ENCODE measurements at regions not wholly inside any gene's neighbourhood (a gene's known extent, or its start where the extent isn't known, plus 50 kb on each side); places are given as distances from the start of the nearest gene placed in this dataset.

DNA sequence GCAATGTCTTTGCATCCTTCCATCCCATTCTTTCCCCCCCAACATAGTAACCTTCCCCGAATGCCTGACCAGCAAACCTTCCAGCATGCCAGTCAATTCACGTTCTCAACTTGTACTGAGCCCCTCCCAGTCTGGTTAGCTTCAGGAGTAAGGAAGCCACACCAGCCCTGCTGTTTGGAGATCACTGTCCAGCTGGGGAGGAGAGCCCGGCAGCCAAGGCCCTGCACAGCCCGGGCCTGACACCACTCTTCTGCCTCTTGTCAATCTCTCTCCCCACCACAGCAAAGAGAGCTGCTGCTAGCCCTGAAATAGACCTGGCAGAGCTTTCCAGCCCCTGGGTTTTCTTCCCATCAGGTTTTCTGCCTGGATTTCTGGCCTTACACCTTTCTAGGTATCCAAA, 185.8 kb upstream of the ID2 start:
- Mint-ChIP-seq H3K27me3 (ENCODE audit: low read depth) (peaks cover 6% of the 10 kb centered on the region), H3K9me3 (no peaks in the 10 kb centered on the region), H3K4me3 (no peak overlapping the region), H3K27ac (peak overlapping the region; percentile 8 to 68 (median 15)), H3K4me1 (peaks cover 58% of the 10 kb centered on the region), H3K36me3 (ENCODE audit: low read depth) (no peaks in the 10 kb centered on the region)
- no peak for TF ChIP-seq CTCF (IDR thresholded peaks at IDR 0.05; ENCODE audit: unreplicated experiment in 3 of 3)

DNA sequence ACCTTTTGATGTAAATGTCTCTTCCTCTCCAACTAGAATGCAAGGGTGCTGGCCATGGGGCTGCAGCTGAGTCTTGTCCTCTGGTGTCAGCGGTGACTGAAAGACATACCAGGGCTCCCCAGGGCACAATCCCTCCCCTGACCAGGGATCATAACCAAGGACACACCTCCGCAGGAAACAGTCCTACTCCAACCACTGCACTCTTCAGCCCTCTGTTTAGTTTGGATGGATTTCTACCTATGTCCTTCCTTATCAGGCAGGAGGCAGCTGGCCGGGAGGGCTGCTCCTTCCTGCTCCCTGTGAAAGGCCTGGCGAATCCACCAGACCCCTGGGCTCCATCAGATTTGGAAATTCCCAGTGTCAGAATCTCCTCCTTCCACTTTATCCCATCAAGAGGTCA, 185.2 kb upstream of the ID2 start:
- Mint-ChIP-seq H3K27ac (peak overlapping the region; percentile 8 to 68 (median 34)), H3K4me3 (no peak overlapping the region), H3K4me1 (peaks cover 53% of the 10 kb centered on the region), H3K9me3 (no peaks in the 10 kb centered on the region), H3K27me3 (ENCODE audit: low read depth) (peaks cover 6% of the 10 kb centered on the region), H3K36me3 (ENCODE audit: low read depth) (no peaks in the 10 kb centered on the region)
- no peak for TF ChIP-seq CTCF (IDR thresholded peaks at IDR 0.05; ENCODE audit: unreplicated experiment in 3 of 3)

- no peaks in the 10 kb centered on the region for H3K9me3 Mint-ChIP-seq
- peaks cover 6% of the 10 kb centered on the region for H3K27me3 Mint-ChIP-seq (ENCODE audit: low read depth)
- H3K4me1 Mint-ChIP-seq = peaks cover 33% of the 10 kb centered on the region
- no peaks in the 10 kb centered on the region for H3K36me3 Mint-ChIP-seq (ENCODE audit: low read depth)
- H3K27ac Mint-ChIP-seq = no peak overlapping the region
- H3K4me3 Mint-ChIP-seq = no peak overlapping the region
- TF ChIP-seq CTCF (IDR thresholded peaks at IDR 0.05; ENCODE audit: unreplicated experiment in 3 of 3) = no peak
These were observed 182.9 kb upstream of the ID2 start for GRCh38 chr2:8498994-8499393.

DNA sequence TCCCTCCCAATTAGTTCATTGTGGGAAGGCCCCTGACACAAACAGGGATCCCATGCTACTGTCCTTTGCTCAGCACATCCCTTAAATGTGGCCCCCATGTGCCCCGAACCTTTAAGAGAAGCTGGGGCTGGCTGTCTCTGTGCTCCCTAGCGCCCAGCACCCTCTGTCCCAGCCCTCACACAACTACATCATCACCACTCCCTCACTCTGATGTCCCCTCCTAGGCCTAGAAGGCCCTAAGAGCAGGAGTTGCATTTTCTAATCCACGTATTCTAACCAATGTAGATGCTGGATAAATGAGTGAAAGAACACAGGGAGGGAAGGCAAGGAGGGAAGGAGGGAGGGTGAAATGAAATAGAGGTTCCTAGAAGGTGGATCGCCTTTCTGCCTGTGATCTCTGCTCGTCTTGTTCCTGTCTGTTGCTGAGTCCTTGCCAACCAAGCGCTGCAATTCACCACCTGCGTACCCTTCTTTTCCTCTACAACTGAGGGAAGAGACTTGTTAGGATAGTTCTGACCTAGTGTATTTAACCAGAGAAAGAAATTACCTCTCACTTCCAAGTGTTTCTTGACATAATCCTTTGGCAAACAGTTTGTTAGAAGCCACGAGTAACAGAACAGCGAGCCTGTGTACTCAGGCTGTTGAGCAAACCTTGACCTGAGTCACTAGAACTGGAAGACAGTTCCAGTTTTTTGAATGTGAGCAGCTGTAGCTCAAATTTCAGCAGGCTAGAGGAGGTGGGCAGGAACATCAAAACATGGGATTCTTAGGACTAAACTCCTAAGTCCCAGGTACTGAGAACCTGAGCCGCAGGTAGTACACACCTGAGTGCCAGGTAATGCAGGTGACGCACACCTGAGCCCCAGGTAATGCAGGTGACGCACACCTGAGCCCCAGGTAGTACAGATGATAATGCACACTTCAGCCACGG, 181.5 kb upstream of the ID2 start:
- H3K4me3 Mint-ChIP-seq = no peak overlapping the region
- H3K4me1 Mint-ChIP-seq = peaks cover 23% of the 10 kb centered on the region
- no peaks in the 10 kb centered on the region for H3K9me3 Mint-ChIP-seq
- no peak for TF ChIP-seq CTCF (IDR thresholded peaks at IDR 0.05; ENCODE audit: unreplicated experiment in 3 of 3)
- H3K27me3 Mint-ChIP-seq (ENCODE audit: low read depth) = peaks cover 6% of the 10 kb centered on the region
- peak overlapping the region; percentile 34 to 68 (median 46) for H3K27ac Mint-ChIP-seq
- no peaks in the 10 kb centered on the region for H3K36me3 Mint-ChIP-seq (ENCODE audit: low read depth)

DNA sequence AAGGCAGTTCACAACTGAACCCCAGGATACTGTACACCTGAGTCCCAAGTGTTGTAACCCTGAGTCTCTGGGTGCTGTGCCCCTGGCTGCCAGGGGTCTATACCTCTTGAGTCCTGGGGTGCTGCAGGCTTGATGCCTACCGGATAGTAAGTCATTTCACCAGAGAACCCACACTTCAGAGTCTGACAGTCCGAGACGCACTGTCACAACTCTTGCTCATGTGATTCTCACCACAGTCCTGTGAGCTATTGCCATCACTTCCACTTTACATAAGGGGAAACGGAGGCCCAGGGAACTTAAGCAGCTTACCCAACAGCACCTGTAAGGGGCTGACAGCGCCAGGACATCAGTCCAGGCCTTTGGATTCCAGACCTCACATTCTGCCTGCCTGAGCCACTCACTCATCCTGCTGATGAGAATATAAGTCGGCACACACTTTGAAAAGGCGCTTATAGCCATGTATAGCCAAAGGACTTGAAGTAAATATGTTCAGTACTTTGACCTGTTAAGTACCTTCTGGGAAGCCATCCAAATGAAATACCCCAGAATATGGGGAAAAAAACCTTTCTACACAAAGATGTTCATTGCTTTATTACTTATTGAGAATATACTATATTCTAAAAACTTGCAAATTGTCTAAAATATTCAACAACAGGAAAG, 180.7 kb upstream of the ID2 start:
- Mint-ChIP-seq H3K27ac (peak overlapping the region in 1 of 3 experiments; percentile 46), H3K36me3 (ENCODE audit: low read depth) (no peaks in the 10 kb centered on the region), H3K9me3 (no peaks in the 10 kb centered on the region), H3K4me1 (peaks cover 18% of the 10 kb centered on the region), H3K27me3 (ENCODE audit: low read depth) (peaks cover 6% of the 10 kb centered on the region), H3K4me3 (no peak overlapping the region)
- no peak for TF ChIP-seq CTCF (IDR thresholded peaks at IDR 0.05; ENCODE audit: unreplicated experiment in 3 of 3)

All from nephron (organoid).